Ishikawa (cell line): ENCODE measurements at regions not wholly inside any gene's neighbourhood (a gene's known extent, or its start where the extent isn't known, plus 50 kb on each side); places are given as distances from the start of the nearest gene placed in this dataset.

ENCODE experiments used
- NFIC ChIP-seq: IDR thresholded peaks from 2 replicates; pipeline ENCODE4 v1.6.1; 2012
- RAD21 ChIP-seq: IDR thresholded peaks from 2 replicates; pipeline ENCODE4 v1.6.1; 2012; ENCODE audit warnings: low read depth
- TAF1 ChIP-seq: IDR thresholded peaks from 2 replicates; pipeline ENCODE4 v1.6.1; 2012; ENCODE audit warnings: low read depth, mild to moderate bottlenecking
- YY1 ChIP-seq: IDR thresholded peaks from 2 replicates; pipeline ENCODE4 v1.6.1; 2012; ENCODE audit warnings: low read depth

DNA sequence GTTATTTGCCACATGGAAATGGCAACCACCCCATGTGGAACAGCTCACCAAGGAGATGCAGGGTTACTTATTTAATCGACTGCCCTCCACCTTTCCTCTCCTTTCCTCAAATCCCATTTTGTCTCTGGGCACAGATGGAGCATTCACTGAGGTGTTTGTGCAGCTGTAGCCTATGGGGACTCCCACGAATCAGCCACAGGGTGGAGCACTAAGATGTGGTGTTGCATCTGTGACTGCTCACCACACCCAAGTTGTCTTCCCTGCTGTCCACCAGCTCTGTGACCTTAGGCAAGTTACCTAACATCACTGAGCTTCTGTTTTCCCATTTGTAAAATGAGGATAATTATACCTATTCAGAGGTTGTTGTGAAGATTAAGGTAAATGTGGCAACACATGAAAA is 252.4 kb upstream of the CPEB2 start:
- TF ChIP-seq TAF1 (no peak), RAD21 (peak; percentile 15; the same call in 1 of the 2 replicates), YY1 (no peak), NFIC (no peak)
